Neuronal stem cell (in vitro differentiated cells): ENCODE measurements at regions not wholly inside any gene's neighbourhood (a gene's known extent, or its start where the extent isn't known, plus 50 kb on each side); places are given as distances from the start of the nearest gene placed in this dataset.
"Not testable (repeated sequence)": the region's sequence is repeated elsewhere in the genome, so short reads cannot be mapped to it uniquely, and the experiment has no call there.

ENCODE experiments used
- DNase-seq: peaks from one replicate; pipeline ENCODE4 v3.0.0-alpha.2; 2013; ENCODE audit warnings: low spot score
- H2AFZ ChIP-seq: one replicate; pipeline ENCODE4 v1.6.1; 2013; ENCODE audit warnings: mild to moderate bottlenecking, low read length, inconsistent platforms
- H2AK5ac ChIP-seq: 2 replicates; pipeline ENCODE4 v1.6.1; 2013; ENCODE audit warnings: low read depth, mild to moderate bottlenecking, inconsistent platforms, low read length, moderate library complexity, mixed read lengths
- H2BK120ac ChIP-seq: 2 replicates; pipeline ENCODE4 v1.6.1; 2013; ENCODE audit warnings: low read depth, mild to moderate bottlenecking, inconsistent platforms, low read length, moderate library complexity, mixed read lengths
- H2BK12ac ChIP-seq: one replicate; pipeline ENCODE4 v1.6.1; 2013; ENCODE audit warnings: low read length, inconsistent platforms
- H2BK15ac ChIP-seq: 2 replicates; pipeline ENCODE4 v1.6.1; 2013; ENCODE audit warnings: mild to moderate bottlenecking, low read length, inconsistent platforms, mixed read lengths
- H2BK5ac ChIP-seq: one replicate; pipeline ENCODE4 v1.6.1; 2013; ENCODE audit warnings: inconsistent platforms, mild to moderate bottlenecking, low read length, moderate library complexity
- H3K14ac ChIP-seq: one replicate; pipeline ENCODE4 v1.6.1; 2013; ENCODE audit warnings: low read length, inconsistent platforms
- H3K18ac ChIP-seq: 2 replicates; pipeline ENCODE4 v1.6.1; 2013; ENCODE audit warnings: low read length, inconsistent platforms
- H3K23ac ChIP-seq: 2 replicates; pipeline ENCODE4 v1.6.1; 2013; ENCODE audit warnings: low read depth, mild to moderate bottlenecking, mixed read lengths, low read length, inconsistent platforms; ENCODE audit not compliant: poor library complexity
- H3K27ac ChIP-seq: replicated peaks from 3 replicates; pipeline ENCODE4 v1.5.1; 2013; ENCODE audit warnings: low read length, inconsistent platforms
- H3K27me3 ChIP-seq, 3 experiments: 2 replicates each; pipeline ENCODE4 v1.6.1; 2013; ENCODE audit warnings: low read length in 3 of 3, mild to moderate bottlenecking in 2 of 3, inconsistent platforms in 1 of 3, low read depth in 1 of 3, mixed read lengths in 1 of 3, moderate library complexity in 1 of 3; ENCODE audit not compliant: control insufficient read depth in 3 of 3, insufficient read depth in 3 of 3
- H3K36me3 ChIP-seq, 2 donors: replicated peaks in 1 of 2; 2 replicates each; pipeline ENCODE4 v1.6.1; 2013; ENCODE audit warnings: low read length in 2 of 2; ENCODE audit not compliant: control insufficient read depth in 2 of 2, insufficient read depth in 2 of 2
- H3K4ac ChIP-seq: 2 replicates; pipeline ENCODE4 v1.6.1; 2013; ENCODE audit warnings: inconsistent platforms, mild to moderate bottlenecking, low read length, moderate library complexity
- H3K4me1 ChIP-seq, 2 donors: 1 replicate in 1 of 2; 2 replicates in 1 of 2; pipeline ENCODE4 v1.6.1; 2013; ENCODE audit warnings: low read length in 2 of 2, low read depth in 1 of 2; ENCODE audit not compliant: control insufficient read depth in 2 of 2, insufficient read depth in 1 of 2
- H3K4me2 ChIP-seq: one replicate; pipeline ENCODE4 v1.6.1; 2013; ENCODE audit warnings: mild to moderate bottlenecking, low read length, inconsistent platforms; ENCODE audit not compliant: insufficient read depth, poor library complexity, severe bottlenecking
- H3K4me3 ChIP-seq, 2 donors: 2 replicates each; pipeline ENCODE4 v1.5.1; 2013; ENCODE audit warnings: low read length in 2 of 2, mild to moderate bottlenecking in 2 of 2, inconsistent platforms in 1 of 2, moderate library complexity in 1 of 2
- H3K79me1 ChIP-seq: one replicate; pipeline ENCODE4 v1.6.1; 2013; ENCODE audit warnings: low read depth, mild to moderate bottlenecking, inconsistent platforms, low read length, moderate library complexity
- H3K9ac ChIP-seq: one replicate; pipeline ENCODE4 v1.6.1; 2013; ENCODE audit warnings: mild to moderate bottlenecking, low read depth, low read length, inconsistent platforms; ENCODE audit not compliant: poor library complexity
- H3K9me3 ChIP-seq, 2 donors: replicated peaks in 1 of 2; 2 replicates each; pipeline versions ENCODE3 to v1.6.1; 2013; ENCODE audit warnings: low read length in 2 of 2, mild to moderate bottlenecking in 2 of 2, inconsistent platforms in 1 of 2, low read depth in 1 of 2, mixed read lengths in 1 of 2, moderate library complexity in 1 of 2; ENCODE audit not compliant: control insufficient read depth in 2 of 2, insufficient read depth in 1 of 2
- H4K8ac ChIP-seq: one replicate; pipeline ENCODE4 v1.6.1; 2013; ENCODE audit warnings: low read depth, mild to moderate bottlenecking, inconsistent platforms, low read length, moderate library complexity
- H4K91ac ChIP-seq: one replicate; pipeline ENCODE4 v1.6.1; 2013; ENCODE audit warnings: low read length, low read depth, mild to moderate bottlenecking, inconsistent platforms; ENCODE audit not compliant: poor library complexity
- WGBS, 2 donors: extraction: QIAGEN DNeasy Blood & Tissue Kit; methylation state at CpG; one replicate each; pipeline ENCODE4 v1.1.7; 2013; ENCODE audit warnings: missing lambda C conversion rate in 2 of 2, mixed read lengths in 1 of 2; ENCODE audit not compliant: insufficient read length in 2 of 2, insufficient replicate concordance in 1 of 2; ENCODE audit errors: extremely low coverage in 2 of 2; 5-methylcytosine and 5-hydroxymethylcytosine counted together

DNA sequence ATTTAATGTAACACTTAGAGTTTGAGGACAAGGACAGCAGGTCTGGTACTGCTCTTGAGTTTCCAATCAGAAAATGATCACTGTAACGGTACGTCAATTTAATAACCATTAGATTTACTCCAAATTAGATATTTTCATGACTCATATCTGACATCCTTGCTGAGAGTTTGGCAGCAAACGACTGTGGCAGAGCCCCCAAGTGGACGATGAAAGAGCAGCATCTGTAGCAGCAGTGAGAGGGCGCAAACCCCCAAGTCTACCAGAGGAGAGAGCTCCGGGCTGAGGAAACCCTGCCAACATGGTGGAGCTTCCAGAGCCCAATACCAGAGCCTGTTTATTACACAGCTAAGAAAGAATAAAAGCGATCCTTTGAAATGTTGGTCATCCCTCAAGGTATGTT is 73.2 kb upstream of the EPB41L4A start:
- Histone ChIP-seq H3K9ac (no peak overlapping the region), H2BK12ac (no peak overlapping the region), H3K79me1 (no peaks in the 10 kb centered on the region), H4K91ac (no peak overlapping the region), H3K14ac (no peak overlapping the region), H4K8ac (no peak overlapping the region), H2BK120ac (no peak overlapping the region), H2BK15ac (no peak overlapping the region), H3K4me1 (no peaks in the 10 kb centered on the region), H3K27ac (no peak overlapping the region), H2AFZ (peak overlapping the region; percentile 40), H3K9me3 (no peaks in the 10 kb centered on the region), H3K4ac (no peak overlapping the region), H3K27me3 (no peaks in the 10 kb centered on the region), H3K36me3 (no peaks in the 10 kb centered on the region), H3K18ac (no peak overlapping the region), H3K4me2 (no peak overlapping the region), H3K4me3 (no peak overlapping the region), H2BK5ac (no peak overlapping the region), H3K23ac (no peak overlapping the region), H2AK5ac (no peak overlapping the region)
- WGBS, 2 donors: no CpG with 5 or more reads among the region's 7 CpGs
- peak; percentile 14 for DNase-seq

- not testable (repeated sequence) for H2AK5ac ChIP-seq, H3K36me3 ChIP-seq, H3K4me3 ChIP-seq, H3K4ac ChIP-seq, H2BK12ac ChIP-seq, H3K27me3 ChIP-seq, H2BK15ac ChIP-seq, H2BK120ac ChIP-seq, H2BK5ac ChIP-seq, H3K9me3 ChIP-seq, H4K91ac ChIP-seq, H3K79me1 ChIP-seq, H3K9ac ChIP-seq, H3K4me2 ChIP-seq, H3K4me1 ChIP-seq, H3K27ac ChIP-seq, H4K8ac ChIP-seq, DNase-seq, H3K23ac ChIP-seq
- Histone ChIP-seq H3K14ac (peak overlapping the region; percentile 82), H3K18ac (peak overlapping the region; percentile 38), H2AFZ (peak overlapping the region; percentile 23)
- WGBS, 2 donors: no CpG with 5 or more reads among the region's 8 CpGs
Observed at GRCh38 chr5:112503749-112504501, 84.8 kb upstream of the EPB41L4A start.

GRCh38 chr5:112509097-112509496 is 90.0 kb upstream of the EPB41L4A start:
- not testable (repeated sequence) for H3K23ac ChIP-seq, H3K27me3 ChIP-seq, H2BK15ac ChIP-seq, H3K4me2 ChIP-seq, H2BK5ac ChIP-seq, H2AFZ ChIP-seq, H3K9me3 ChIP-seq, H3K36me3 ChIP-seq, H2BK120ac ChIP-seq, H3K27ac ChIP-seq, H4K91ac ChIP-seq, H3K18ac ChIP-seq, H2BK12ac ChIP-seq, H3K9ac ChIP-seq, DNase-seq, H4K8ac ChIP-seq, H3K4me3 ChIP-seq, H2AK5ac ChIP-seq, H3K4ac ChIP-seq, H3K79me1 ChIP-seq, H3K4me1 ChIP-seq, H3K14ac ChIP-seq

DNA sequence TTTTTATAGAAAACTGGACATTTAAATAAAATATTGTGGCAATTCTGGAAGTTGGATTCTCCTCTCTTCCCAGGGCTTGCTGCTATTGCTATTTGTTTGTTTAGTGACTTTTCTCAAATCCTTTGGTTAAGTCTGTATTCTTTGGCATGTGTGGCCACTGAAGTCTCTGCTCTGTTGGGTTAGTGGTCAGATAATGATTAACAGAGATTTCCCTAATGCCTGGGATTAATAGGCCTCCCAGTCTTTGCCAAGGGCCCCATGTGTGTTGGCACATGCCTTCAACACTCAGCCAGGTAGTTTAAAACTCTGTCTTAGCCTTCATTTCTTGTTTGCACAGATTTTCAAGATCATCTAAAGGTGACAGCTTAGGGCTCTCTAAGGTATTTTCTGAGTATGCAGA is 92.8 kb upstream of the EPB41L4A start:
- H4K91ac ChIP-seq: no peak overlapping the region
- H3K27ac ChIP-seq: no peak overlapping the region
- no peaks in the 10 kb centered on the region for H3K27me3 ChIP-seq
- no peak overlapping the region for H3K14ac ChIP-seq
- no peak overlapping the region for H3K23ac ChIP-seq
- no peak overlapping the region for H3K9ac ChIP-seq
- no peak overlapping the region for H2BK5ac ChIP-seq
- no peaks in the 10 kb centered on the region for H3K36me3 ChIP-seq
- no peak overlapping the region for H3K4ac ChIP-seq
- H2BK12ac ChIP-seq: no peak overlapping the region
- H3K18ac ChIP-seq: no peak overlapping the region
- H3K4me1 ChIP-seq: no peaks in the 10 kb centered on the region
- no peak overlapping the region for H2AK5ac ChIP-seq
- H2BK15ac ChIP-seq: no peak overlapping the region
- H3K4me3 ChIP-seq: no peak overlapping the region
- H3K79me1 ChIP-seq: no peaks in the 10 kb centered on the region
- no peak overlapping the region for H2AFZ ChIP-seq
- no peak overlapping the region for H2BK120ac ChIP-seq
- no peak overlapping the region for H3K4me2 ChIP-seq
- no peaks in the 10 kb centered on the region for H3K9me3 ChIP-seq
- H4K8ac ChIP-seq: no peak overlapping the region
- no peak for DNase-seq
